Effector memory CD8-positive, alpha-beta T cell (primary cell): ENCODE measurements at regions not wholly inside any gene's neighbourhood (a gene's known extent, or its start where the extent isn't known, plus 50 kb on each side); places are given as distances from the start of the nearest gene placed in this dataset.
"Not testable (repeated sequence)": the region's sequence is repeated elsewhere in the genome, so short reads cannot be mapped to it uniquely, and the experiment has no call there.

Experiments used
- ATAC-seq: fragments of 150-1000 bp; cut with Tn5 transposase; replicated peaks from 2 replicates; pipeline ENCODE4 v1.10.0; 2021; ENCODE audit warnings: mild to moderate bottlenecking, moderate library complexity
- DNase-seq, 3 experiments: peaks; one replicate each; pipeline ENCODE4 v3.0.0; 2021
- H3K27ac Mint-ChIP-seq, 2 donors: one replicate each; pipeline ENCODE4 v1.8.0; 2022; ENCODE audit warnings: mild to moderate bottlenecking in 2 of 2, mixed read lengths in 2 of 2, moderate library complexity in 2 of 2
- H3K27me3 Mint-ChIP-seq, 2 donors: one replicate each; pipeline ENCODE4 v1.8.0; 2022; ENCODE audit warnings: mixed read lengths in 2 of 2
- H3K36me3 Mint-ChIP-seq: one replicate; pipeline ENCODE4 v1.8.0; 2022; ENCODE audit warnings: mild to moderate bottlenecking, moderate library complexity, mixed read lengths; ENCODE audit not compliant: insufficient read depth
- H3K4me1 Mint-ChIP-seq, 2 donors: one replicate each; pipeline ENCODE4 v1.8.0; 2022; ENCODE audit warnings: low read depth in 2 of 2, mixed read lengths in 2 of 2
- H3K4me3 Mint-ChIP-seq, 2 donors: one replicate each; pipeline ENCODE4 v1.8.0; 2022; ENCODE audit warnings: mild to moderate bottlenecking in 2 of 2, mixed read lengths in 2 of 2, moderate library complexity in 2 of 2
- H3K9me3 Mint-ChIP-seq, 2 donors: one replicate each; pipeline ENCODE4 v1.8.0; 2022; ENCODE audit warnings: mixed read lengths in 2 of 2

- H3K36me3 Mint-ChIP-seq, result no peaks in the 10 kb centered on the region
- ATAC-seq (no peak), DNase-seq (no peak)
- H3K27ac Mint-ChIP-seq, result no peak overlapping the region
- H3K27me3 Mint-ChIP-seq, result peaks cover under 1 to 15% of the 10 kb centered on the region in 2 donors
- H3K9me3 Mint-ChIP-seq, result peaks cover 0 to 2% of the 10 kb centered on the region in 2 donors
- no peak overlapping the region for H3K4me3 Mint-ChIP-seq
- no peaks in the 10 kb centered on the region for H3K4me1 Mint-ChIP-seq
These were observed 123.0 kb downstream of the NOC3L start for GRCh38 chr10:94239696-94240095.

GRCh38 chr10:94240491-94240890 is 122.2 kb downstream of the NOC3L start:
- peaks cover 0 to 2% of the 10 kb centered on the region in 2 donors for H3K9me3 Mint-ChIP-seq
- H3K36me3 Mint-ChIP-seq, result no peaks in the 10 kb centered on the region
- H3K27me3 Mint-ChIP-seq, result peaks cover 0 to 11% of the 10 kb centered on the region in 2 donors
- H3K4me1 Mint-ChIP-seq, result no peaks in the 10 kb centered on the region
- DNase-seq (no peak), ATAC-seq (no peak)
- no peak overlapping the region for H3K4me3 Mint-ChIP-seq
- H3K27ac Mint-ChIP-seq, result no peak overlapping the region

GRCh38 chr10:94240901-94241300 is 121.8 kb downstream of the NOC3L start:
- Mint-ChIP-seq H3K36me3 (no peaks in the 10 kb centered on the region), H3K27me3 (peaks cover 0 to 11% of the 10 kb centered on the region in 2 donors), H3K27ac (no peak overlapping the region), H3K4me3 (no peak overlapping the region), H3K9me3 (peaks cover 0 to 2% of the 10 kb centered on the region in 2 donors), H3K4me1 (no peaks in the 10 kb centered on the region)
- no peak for DNase-seq
- no peak for ATAC-seq

GRCh38 chr10:94251098-94251497 is 111.6 kb downstream of the NOC3L start:
- no peak for DNase-seq
- Mint-ChIP-seq H3K27ac (no peak overlapping the region), H3K27me3 (peaks cover 0 to 18% of the 10 kb centered on the region in 2 donors), H3K9me3 (no peaks in the 10 kb centered on the region), H3K4me1 (no peaks in the 10 kb centered on the region), H3K4me3 (no peak overlapping the region), H3K36me3 (no peaks in the 10 kb centered on the region)
- ATAC-seq, result no peak

GRCh38 chr10:94251568-94251967 is 111.2 kb downstream of the NOC3L start:
- Mint-ChIP-seq H3K27me3 (peaks cover 0 to 18% of the 10 kb centered on the region in 2 donors), H3K36me3 (no peaks in the 10 kb centered on the region), H3K27ac (no peak overlapping the region), H3K9me3 (no peaks in the 10 kb centered on the region), H3K4me1 (no peaks in the 10 kb centered on the region), H3K4me3 (no peak overlapping the region)
- no peak for DNase-seq
- no peak for ATAC-seq

- not testable (repeated sequence) for DNase-seq, ATAC-seq, H3K4me3 Mint-ChIP-seq, H3K9me3 Mint-ChIP-seq, H3K36me3 Mint-ChIP-seq, H3K4me1 Mint-ChIP-seq, H3K27ac Mint-ChIP-seq
- peaks cover 1 to 14% of the 10 kb centered on the region in 2 donors for H3K27me3 Mint-ChIP-seq
These were observed 105.3 kb downstream of the NOC3L start for GRCh38 chr10:94257407-94257806.

GRCh38 chr10:94260455-94260854 is 102.3 kb downstream of the NOC3L start:
- H3K9me3 Mint-ChIP-seq, result no peaks in the 10 kb centered on the region
- no peak overlapping the region for H3K27ac Mint-ChIP-seq
- H3K4me3 Mint-ChIP-seq, result no peak overlapping the region
- no peaks in the 10 kb centered on the region for H3K4me1 Mint-ChIP-seq
- no peaks in the 10 kb centered on the region for H3K36me3 Mint-ChIP-seq
- ATAC-seq (no peak), DNase-seq (no peak)
- H3K27me3 Mint-ChIP-seq, result peaks cover 6 to 12% of the 10 kb centered on the region in 2 donors

- H3K4me1 Mint-ChIP-seq, result no peaks in the 10 kb centered on the region
- H3K9me3 Mint-ChIP-seq, result no peaks in the 10 kb centered on the region
- peaks cover 12 to 14% of the 10 kb centered on the region in 2 donors for H3K27me3 Mint-ChIP-seq
- H3K27ac Mint-ChIP-seq, result no peak overlapping the region
- no peak overlapping the region for H3K4me3 Mint-ChIP-seq
- no peak for DNase-seq
- ATAC-seq, result no peak
- no peaks in the 10 kb centered on the region for H3K36me3 Mint-ChIP-seq
These were observed 98.7 kb downstream of the NOC3L start for GRCh38 chr10:94264085-94264484.

GRCh38 chr10:94266091-94266490 is 96.6 kb downstream of the NOC3L start:
- Mint-ChIP-seq H3K36me3 (no peaks in the 10 kb centered on the region), H3K4me3 (no peak overlapping the region), H3K9me3 (peaks cover 0 to 3% of the 10 kb centered on the region in 2 donors), H3K27ac (no peak overlapping the region), H3K27me3 (peaks cover 12 to 14% of the 10 kb centered on the region in 2 donors), H3K4me1 (no peaks in the 10 kb centered on the region)
- no peak for DNase-seq
- ATAC-seq, result no peak

- peaks cover 4 to 12% of the 10 kb centered on the region in 2 donors for H3K9me3 Mint-ChIP-seq
- DNase-seq (no peak), ATAC-seq (no peak)
- H3K4me1 Mint-ChIP-seq, result no peaks in the 10 kb centered on the region
- H3K4me3 Mint-ChIP-seq, result no peak overlapping the region
- H3K27ac Mint-ChIP-seq, result no peak overlapping the region
- peaks cover 6 to 8% of the 10 kb centered on the region in 2 donors for H3K27me3 Mint-ChIP-seq
- no peaks in the 10 kb centered on the region for H3K36me3 Mint-ChIP-seq
These were observed 94.1 kb downstream of the NOC3L start for GRCh38 chr10:94268652-94269051.

- H3K27me3 Mint-ChIP-seq, result peaks cover 4 to 10% of the 10 kb centered on the region in 2 donors
- ATAC-seq, result no peak
- no peak for DNase-seq
- H3K36me3 Mint-ChIP-seq, result no peaks in the 10 kb centered on the region
- no peaks in the 10 kb centered on the region for H3K4me1 Mint-ChIP-seq
- H3K9me3 Mint-ChIP-seq, result peaks cover 4 to 12% of the 10 kb centered on the region in 2 donors
- no peak overlapping the region for H3K4me3 Mint-ChIP-seq
- H3K27ac Mint-ChIP-seq, result no peak overlapping the region
These were observed 88.5 kb downstream of the NOC3L start for GRCh38 chr10:94274142-94274787.

GRCh38 chr10:94276140-94276539 is 86.6 kb downstream of the NOC3L start:
- H3K4me1 Mint-ChIP-seq, result peaks cover 7 to 8% of the 10 kb centered on the region in 2 donors
- no peak overlapping the region for H3K27ac Mint-ChIP-seq
- no peak overlapping the region for H3K4me3 Mint-ChIP-seq
- DNase-seq (no peak), ATAC-seq (no peak)
- no peaks in the 10 kb centered on the region for H3K36me3 Mint-ChIP-seq
- H3K27me3 Mint-ChIP-seq, result peaks cover 10 to 24% of the 10 kb centered on the region in 2 donors
- peaks cover 4 to 8% of the 10 kb centered on the region in 2 donors for H3K9me3 Mint-ChIP-seq

- peaks cover 7 to 8% of the 10 kb centered on the region in 2 donors for H3K4me1 Mint-ChIP-seq
- no peaks in the 10 kb centered on the region for H3K36me3 Mint-ChIP-seq
- no peak overlapping the region for H3K27ac Mint-ChIP-seq
- H3K9me3 Mint-ChIP-seq, result peaks cover 0 to 2% of the 10 kb centered on the region in 2 donors
- DNase-seq, result no peak
- peaks cover 10 to 24% of the 10 kb centered on the region in 2 donors for H3K27me3 Mint-ChIP-seq
- no peak overlapping the region for H3K4me3 Mint-ChIP-seq
- no peak for ATAC-seq
These were observed 85.3 kb downstream of the NOC3L start for GRCh38 chr10:94277450-94277849.

GRCh38 chr10:94279835-94280709 is 82.7 kb downstream of the NOC3L start:
- Mint-ChIP-seq H3K27me3 (peaks cover 10 to 33% of the 10 kb centered on the region in 2 donors), H3K36me3 (no peaks in the 10 kb centered on the region), H3K4me1 (peaks cover 7 to 8% of the 10 kb centered on the region in 2 donors), H3K27ac (no peak overlapping the region), H3K4me3 (no peak overlapping the region), H3K9me3 (no peaks in the 10 kb centered on the region)
- ATAC-seq (peak; percentile 65), DNase-seq (peak; percentile 28 to 29 (median 29))
